K562 (cell line): ENCODE measurements at regions not wholly inside any gene's neighbourhood (a gene's known extent, or its start where the extent isn't known, plus 50 kb on each side); places are given as distances from the start of the nearest gene placed in this dataset.

ENCODE experiments used
- ATAC-seq: fragments of 200-7000 bp; cut with Tn5 transposase; 3 replicates; pipeline ENCODE4 v1.9.1; 2020; ENCODE audit warnings: moderate library complexity
- BruUV-seq: library from RNA; stranded (reverse); fragments of 400-500 nt; replicated peaks from 2 replicates; lab custom pipeline; 2021; lab: Mats Ljungman, UMichigan
- CTCF ChIA-PET: fragments of 300-600 bp; formaldehyde crosslinking; extraction: SDS; loops from one replicate; lab custom pipeline; 2021; ENCODE audit warnings: low intra/inter-chr PET ratio; lab: Yijun Ruan, JAX
- POLR2A ChIA-PET: fragments of 300-600, 350-650 bp; sonication (Branson Sonifier 250); formaldehyde crosslinking; extraction: SDS; loops from one replicate; lab custom pipeline; 2021; ENCODE audit warnings: antibody characterized with exemption, inconsistent platforms; lab: Yijun Ruan, JAX
- DNase-seq, 4 experiments: peaks; one replicate each; pipeline versions ENCODE4 v3.0.0 to v3.0.0-alpha.2; 2011 to 2018; ENCODE audit warnings: low spot score in 3 of 4, mixed read lengths in 3 of 4; ENCODE audit errors: extremely low read depth in 1 of 4
- FAIRE-seq: peaks from 2 replicates; lab custom pipeline; 2011; peaks lifted over from hg19 to GRCh38; lab: Jason Lieb, UNC
- H2AFZ ChIP-seq: 2 replicates; pipeline ENCODE4 v1.6.0; 2011; ENCODE audit warnings: low read depth, low read length, control low read depth, inconsistent platforms
- H3K27ac ChIP-seq: fragments of 200-600 bp; 3 replicates; pipeline ENCODE4 v1.8.0; 2011; ENCODE audit warnings: low read depth, mild to moderate bottlenecking, control low read depth, inconsistent platforms, low read length, moderate library complexity, mixed read lengths; ENCODE audit errors: extremely low read depth
- H3K27me3 ChIP-seq, 2 experiments: fragments of 300-600 bp in 1 of 2; 2 replicates in 1 of 2; 3 replicates in 1 of 2; pipeline versions ENCODE4 v1.6.0 to v1.8.0; 2011; ENCODE audit warnings: inconsistent platforms in 2 of 2, low read length in 2 of 2, mild to moderate bottlenecking in 1 of 2, mixed read lengths in 1 of 2, moderate library complexity in 1 of 2; ENCODE audit not compliant: control insufficient read depth in 2 of 2, insufficient read depth in 2 of 2
- H3K36me3 ChIP-seq: fragments of 300-600 bp; 3 replicates; pipeline ENCODE4 v1.8.0; 2011; ENCODE audit warnings: mild to moderate bottlenecking, low read length, inconsistent platforms; ENCODE audit not compliant: control insufficient read depth, insufficient read depth
- H3K4me1 ChIP-seq, 2 experiments: fragments of 200-600 bp in 1 of 2; replicated peaks in 1 of 2; 2 replicates in 1 of 2; 3 replicates in 1 of 2; pipeline versions ENCODE4 v1.5.1 to v1.8.0; 2011; ENCODE audit warnings: inconsistent platforms in 2 of 2, low read length in 2 of 2, mild to moderate bottlenecking in 1 of 2, mixed read lengths in 1 of 2, moderate library complexity in 1 of 2; ENCODE audit not compliant: control insufficient read depth in 2 of 2, insufficient read depth in 2 of 2
- H3K4me2 ChIP-seq: 2 replicates; pipeline ENCODE4 v1.6.1; 2011; ENCODE audit warnings: low read length, control low read depth, inconsistent platforms, mixed read lengths; ENCODE audit not compliant: insufficient read depth
- H3K4me3 ChIP-seq: fragments of 200-600 bp; sonication (generic), shearing (Covaris generic); 2 replicates; pipeline ENCODE4 v1.5.1; 2016; ENCODE audit warnings: control low read depth, inconsistent platforms
- H3K79me2 ChIP-seq: fragments of 200-600 bp; 3 replicates; pipeline ENCODE4 v1.8.0; 2011; ENCODE audit warnings: low read length, inconsistent platforms; ENCODE audit not compliant: control insufficient read depth, insufficient read depth
- H3K9ac ChIP-seq, 2 experiments: 2 replicates each; pipeline versions ENCODE4 v1.6.0 to v1.6.1; 2011; ENCODE audit warnings: low read depth in 2 of 2, low read length in 2 of 2, control low read depth in 1 of 2, inconsistent platforms in 1 of 2, mild to moderate bottlenecking in 1 of 2, mixed read lengths in 1 of 2; ENCODE audit not compliant: insufficient read depth in 1 of 2
- H3K9me1 ChIP-seq: one replicate; pipeline ENCODE4 v1.6.0; 2011; ENCODE audit warnings: inconsistent platforms, mild to moderate bottlenecking, low read length, moderate library complexity; ENCODE audit not compliant: control insufficient read depth, insufficient read depth
- H3K9me3 ChIP-seq: replicated peaks from 2 replicates; pipeline ENCODE4 v1.5.1; 2011; ENCODE audit warnings: low read depth, low read length, inconsistent platforms; ENCODE audit not compliant: control insufficient read depth, insufficient read depth
- H4K20me1 ChIP-seq: replicated peaks from 2 replicates; pipeline ENCODE4 v1.6.1; 2011; ENCODE audit warnings: low read length, inconsistent platforms, mixed read lengths; ENCODE audit not compliant: control insufficient read depth, insufficient read depth
- ASH1L ChIP-seq: fragments of 450-650 bp; IDR thresholded peaks from 2 replicates; pipeline ENCODE4 v1.6.1; 2018; ENCODE audit warnings: borderline replicate concordance, mild to moderate bottlenecking, low read depth; ENCODE audit not compliant: partially characterized antibody
- ESRRA ChIP-seq: fragments of 450-650 bp; IDR thresholded peaks from 2 replicates; pipeline ENCODE4 v1.6.1; 2014; ENCODE audit warnings: low read depth, mild to moderate bottlenecking, moderate library complexity, borderline replicate concordance
- HIVEP1 ChIP-seq: fragments of 250-450 bp; sonication (Bioruptor Pico); IDR thresholded peaks from 2 replicates; pipeline ENCODE4 v1.4.0; 2020; ENCODE audit warnings: mild to moderate bottlenecking
- IRF2 ChIP-seq: sonication (generic); formaldehyde crosslinking; IDR thresholded peaks from 2 replicates; pipeline ENCODE4 v1.8.1; 2022; ENCODE audit warnings: mild to moderate bottlenecking, missing genetic modification reagents
- MAFF ChIP-seq: IDR thresholded peaks from 2 replicates; pipeline ENCODE4 v1.6.1; 2012; ENCODE audit warnings: low read length, improper control_type of control experiment
- NFXL1 ChIP-seq: fragments of 450-650 bp; formaldehyde crosslinking; IDR thresholded peaks from 2 replicates; pipeline ENCODE4 v1.4.0; 2021; ENCODE audit warnings: mild to moderate bottlenecking
- SETDB1 ChIP-seq: IDR thresholded peaks from one replicate; pipeline ENCODE4 v1.6.1; 2012; ENCODE audit warnings: low read length, control low read depth, inconsistent platforms
- SRSF9 ChIP-seq: fragments of 200-400 bp; formaldehyde crosslinking; IDR thresholded peaks from 2 replicates; pipeline ENCODE4 v1.6.1; 2017; ENCODE audit warnings: low read depth, low read length, borderline replicate concordance
- STAT5B ChIP-seq: fragments of 250-450 bp; sonication (Bioruptor Pico); IDR thresholded peaks from 2 replicates; pipeline ENCODE4 v1.8.0; 2021; ENCODE audit warnings: mild to moderate bottlenecking, inconsistent platforms
- TGIF2 ChIP-seq: sonication (generic); formaldehyde crosslinking; IDR thresholded peaks from 2 replicates; pipeline ENCODE4 v1.8.1; 2022; ENCODE audit warnings: mild to moderate bottlenecking, missing genetic modification reagents, moderate library complexity
- ZNF311 ChIP-seq: fragments of 250-450 bp; sonication (Bioruptor Pico); IDR thresholded peaks from 2 replicates; pipeline ENCODE4 v1.4.0; 2020; ENCODE audit warnings: mild to moderate bottlenecking, moderate library complexity
- WGBS: fragments of 100-300 bp; shearing (Covaris generic); methylation state at CpG from one replicate; pipeline ENCODE4 v1.1.6; 2016; ENCODE audit warnings: low coverage, mixed read lengths; ENCODE audit not compliant: insufficient coverage; ENCODE audit errors: missing lambda C conversion rate; 5-methylcytosine and 5-hydroxymethylcytosine counted together
- in situ Hi-C: fragments of 300-500 bp; cut with MboI; formaldehyde crosslinking; loops from 4 replicates; pipeline ENCODE4 v1.15.0; 2018; ENCODE audit warnings: inconsistent platforms, mixed read lengths
- intact Hi-C: fragments of 100-400 bp; cut with micrococcal nuclease; formaldehyde crosslinking; loops from 2 replicates; pipeline ENCODE4 v1.14.2; 2022
- TF ChIP-seq, protein P1 (sequence below): sonication (generic); formaldehyde crosslinking; IDR thresholded peaks from 2 replicates; pipeline ENCODE4 v1.8.0; 2022; ENCODE audit warnings: missing genetic modification reagents, mild to moderate bottlenecking, borderline replicate concordance
- TF ChIP-seq, protein P2 (sequence below), 2 experiments: fragments of 150-350 bp in 1 of 2; IDR thresholded peaks; 2 replicates each; pipeline ENCODE4 v1.6.1; 2012 to 2016; ENCODE audit warnings: low read depth in 2 of 2, low read length in 2 of 2, mild to moderate bottlenecking in 1 of 2, moderate library complexity in 1 of 2
- TF ChIP-seq, protein P3 (sequence below): fragments of 250-450 bp; sonication (Bioruptor Pico); IDR thresholded peaks from 2 replicates; pipeline ENCODE4 v1.4.0; 2020; ENCODE audit warnings: borderline replicate concordance
- TF ChIP-seq, protein P4 (sequence below): fragments of 250-450 bp; sonication (Bioruptor Pico); IDR thresholded peaks from 2 replicates; pipeline ENCODE4 v1.8.0; 2022; ENCODE audit warnings: moderate library complexity, mild to moderate bottlenecking, inconsistent platforms

DNA sequence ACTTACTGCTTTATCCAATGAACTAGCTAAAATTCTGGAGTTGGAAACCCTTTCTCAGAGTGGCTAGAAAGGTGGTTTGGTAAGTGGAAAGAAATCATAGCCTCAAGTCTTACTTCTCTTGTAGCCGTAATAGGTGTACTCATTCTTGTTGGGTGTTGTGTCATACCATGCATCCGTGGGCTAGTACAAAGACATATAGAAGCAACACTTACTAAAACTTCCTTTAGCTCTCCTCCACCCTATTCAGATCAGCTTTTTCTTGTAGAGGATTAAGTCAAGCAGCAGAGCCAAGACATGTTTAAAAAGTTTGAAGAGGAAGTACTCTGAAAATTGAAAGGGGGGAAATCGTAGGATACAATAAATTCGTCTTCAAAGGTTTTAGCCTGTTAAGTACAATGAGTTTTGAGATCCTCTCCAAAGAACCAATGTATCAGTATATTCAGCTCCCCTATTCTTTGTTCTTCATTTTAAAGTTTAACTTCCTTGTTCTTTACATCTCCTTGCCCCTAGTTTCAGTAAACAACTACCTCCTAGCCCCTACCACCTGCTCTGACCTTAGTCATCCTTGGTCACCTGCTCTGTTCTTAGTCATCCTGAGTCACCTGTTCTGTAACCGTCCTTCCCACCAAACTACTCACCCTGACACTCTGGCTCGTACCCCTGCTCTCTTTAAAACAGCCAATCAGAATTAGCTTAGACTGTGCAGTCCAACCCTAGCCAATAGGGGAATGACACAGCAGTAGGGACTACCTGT is 62.1 kb upstream of the DEUP1 start (continued):
- TF ChIP-seq MAFF, result no peak
- TF ChIP-seq ESRRA, result no peak
- TF ChIP-seq, protein P1, sequence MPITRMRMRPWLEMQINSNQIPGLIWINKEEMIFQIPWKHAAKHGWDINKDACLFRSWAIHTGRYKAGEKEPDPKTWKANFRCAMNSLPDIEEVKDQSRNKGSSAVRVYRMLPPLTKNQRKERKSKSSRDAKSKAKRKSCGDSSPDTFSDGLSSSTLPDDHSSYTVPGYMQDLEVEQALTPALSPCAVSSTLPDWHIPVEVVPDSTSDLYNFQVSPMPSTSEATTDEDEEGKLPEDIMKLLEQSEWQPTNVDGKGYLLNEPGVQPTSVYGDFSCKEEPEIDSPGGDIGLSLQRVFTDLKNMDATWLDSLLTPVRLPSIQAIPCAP (CRISPR knock-in tag), result no peak

DNA sequence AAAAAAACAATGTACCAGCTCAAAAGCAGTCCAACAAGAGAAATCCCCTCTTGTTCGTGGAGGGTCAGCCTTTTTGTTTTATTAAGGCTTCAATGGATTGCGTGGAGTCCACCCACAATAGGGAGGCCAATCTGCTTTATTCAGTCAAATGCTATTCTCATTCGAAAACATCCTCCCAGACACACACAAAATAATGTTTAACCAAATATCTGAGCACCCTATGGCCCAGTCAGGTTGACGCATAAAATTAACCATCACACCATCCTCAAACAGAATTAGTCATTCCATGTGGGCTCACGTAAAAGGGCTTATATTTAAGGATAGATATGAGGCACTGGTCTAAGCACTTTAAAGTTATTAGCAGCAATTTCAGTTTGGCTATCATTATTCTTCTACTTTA is 58.9 kb upstream of the DEUP1 start:
- H3K36me3 ChIP-seq, result no peaks in the 10 kb centered on the region
- no peak overlapping the region for H3K27ac ChIP-seq
- no peaks in the 10 kb centered on the region for H3K9me3 ChIP-seq
- CTCF ChIA-PET, result no interaction called here
- no peaks in the 10 kb centered on the region for H3K27me3 ChIP-seq
- in situ Hi-C loops, result no loop called here
- DNase-seq (no peak), FAIRE-seq (no peak), ATAC-seq (no peak)
- no peak overlapping the region for H2AFZ ChIP-seq
- no TSS peak for BruUV-seq
- H4K20me1 ChIP-seq, result no peaks in the 10 kb centered on the region
- no peak overlapping the region for H3K4me2 ChIP-seq
- 2% methylated on average over 5 of the region's 5 CpGs for WGBS
- no peak overlapping the region for H3K9ac ChIP-seq
- intact Hi-C loops, result no loop called here
- H3K9me1 ChIP-seq, result no peaks in the 10 kb centered on the region
- POLR2A ChIA-PET, result no interaction called here
- no peak overlapping the region for H3K4me3 ChIP-seq
- H3K4me1 ChIP-seq, result no peaks in the 10 kb centered on the region
- no peaks in the 10 kb centered on the region for H3K79me2 ChIP-seq
- no peak for TF ChIP-seq SRSF9
- TF ChIP-seq, protein P2, sequence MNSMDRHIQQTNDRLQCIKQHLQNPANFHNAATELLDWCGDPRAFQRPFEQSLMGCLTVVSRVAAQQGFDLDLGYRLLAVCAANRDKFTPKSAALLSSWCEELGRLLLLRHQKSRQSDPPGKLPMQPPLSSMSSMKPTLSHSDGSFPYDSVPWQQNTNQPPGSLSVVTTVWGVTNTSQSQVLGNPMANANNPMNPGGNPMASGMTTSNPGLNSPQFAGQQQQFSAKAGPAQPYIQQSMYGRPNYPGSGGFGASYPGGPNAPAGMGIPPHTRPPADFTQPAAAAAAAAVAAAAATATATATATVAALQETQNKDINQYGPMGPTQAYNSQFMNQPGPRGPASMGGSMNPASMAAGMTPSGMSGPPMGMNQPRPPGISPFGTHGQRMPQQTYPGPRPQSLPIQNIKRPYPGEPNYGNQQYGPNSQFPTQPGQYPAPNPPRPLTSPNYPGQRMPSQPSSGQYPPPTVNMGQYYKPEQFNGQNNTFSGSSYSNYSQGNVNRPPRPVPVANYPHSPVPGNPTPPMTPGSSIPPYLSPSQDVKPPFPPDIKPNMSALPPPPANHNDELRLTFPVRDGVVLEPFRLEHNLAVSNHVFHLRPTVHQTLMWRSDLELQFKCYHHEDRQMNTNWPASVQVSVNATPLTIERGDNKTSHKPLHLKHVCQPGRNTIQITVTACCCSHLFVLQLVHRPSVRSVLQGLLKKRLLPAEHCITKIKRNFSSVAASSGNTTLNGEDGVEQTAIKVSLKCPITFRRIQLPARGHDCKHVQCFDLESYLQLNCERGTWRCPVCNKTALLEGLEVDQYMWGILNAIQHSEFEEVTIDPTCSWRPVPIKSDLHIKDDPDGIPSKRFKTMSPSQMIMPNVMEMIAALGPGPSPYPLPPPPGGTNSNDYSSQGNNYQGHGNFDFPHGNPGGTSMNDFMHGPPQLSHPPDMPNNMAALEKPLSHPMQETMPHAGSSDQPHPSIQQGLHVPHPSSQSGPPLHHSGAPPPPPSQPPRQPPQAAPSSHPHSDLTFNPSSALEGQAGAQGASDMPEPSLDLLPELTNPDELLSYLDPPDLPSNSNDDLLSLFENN (IDR thresholded peaks at IDR 0.05; ENCODE audit: low read depth in 2 of 2, low read length in 2 of 2), result no peak
- TF ChIP-seq, protein P3, sequence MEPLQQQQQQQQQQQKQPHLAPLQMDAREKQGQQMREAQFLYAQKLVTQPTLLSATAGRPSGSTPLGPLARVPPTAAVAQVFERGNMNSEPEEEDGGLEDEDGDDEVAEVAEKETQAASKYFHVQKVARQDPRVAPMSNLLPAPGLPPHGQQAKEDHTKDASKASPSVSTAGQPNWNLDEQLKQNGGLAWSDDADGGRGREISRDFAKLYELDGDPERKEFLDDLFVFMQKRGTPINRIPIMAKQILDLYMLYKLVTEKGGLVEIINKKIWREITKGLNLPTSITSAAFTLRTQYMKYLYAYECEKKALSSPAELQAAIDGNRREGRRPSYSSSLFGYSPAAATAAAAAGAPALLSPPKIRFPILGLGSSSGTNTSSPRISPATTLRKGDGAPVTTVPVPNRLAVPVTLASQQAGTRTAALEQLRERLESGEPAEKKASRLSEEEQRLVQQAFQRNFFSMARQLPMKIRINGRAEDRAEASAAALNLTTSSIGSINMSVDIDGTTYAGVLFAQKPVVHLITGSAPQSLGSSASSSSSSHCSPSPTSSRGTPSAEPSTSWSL (CRISPR knock-in tag), result no peak
- no peak for TF ChIP-seq NFXL1 (CRISPR knock-in tag)
- no peak for TF ChIP-seq IRF2 (CRISPR knock-in tag)
- no peak for TF ChIP-seq STAT5B (CRISPR knock-in tag)
- no peak for TF ChIP-seq ZNF311
- TF ChIP-seq, protein P4, sequence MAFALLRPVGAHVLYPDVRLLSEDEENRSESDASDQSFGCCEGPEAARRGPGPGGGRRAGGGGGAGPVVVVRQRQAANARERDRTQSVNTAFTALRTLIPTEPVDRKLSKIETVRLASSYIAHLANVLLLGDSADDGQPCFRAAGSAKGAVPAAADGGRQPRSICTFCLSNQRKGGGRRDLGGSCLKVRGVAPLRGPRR (CRISPR knock-in tag), result no peak
- TF ChIP-seq SETDB1, result no peak
- no peak for TF ChIP-seq ASH1L
- TF ChIP-seq TGIF2 (CRISPR knock-in tag), result no peak
- no peak for TF ChIP-seq HIVEP1 (CRISPR knock-in tag)
